ENCODE measurements at regions not wholly inside any gene's neighbourhood (a gene's known extent, or its start where the extent isn't known, plus 50 kb on each side); places are given as distances from the start of the nearest gene placed in this dataset.

- Histone ChIP-seq H3K4me1 (peaks cover 9% of the 10 kb centered on the region), H3K4me3 (no peak overlapping the region), H3K27ac (no peak overlapping the region), H3K9me3 (no peaks in the 10 kb centered on the region), H3K27me3 (no peaks in the 10 kb centered on the region), H3K36me3 (no peaks in the 10 kb centered on the region)
- ATAC-seq (no peak), DNase-seq (no peak)
- no peak for TF ChIP-seq CTCF (IDR thresholded peaks at IDR 0.05)
- intact Hi-C loops (cut with DNase I) = no loop called here
Observed at GRCh38 chr21:35223480-35224156, 174.5 kb upstream of the RUNX1 start.

DNA sequence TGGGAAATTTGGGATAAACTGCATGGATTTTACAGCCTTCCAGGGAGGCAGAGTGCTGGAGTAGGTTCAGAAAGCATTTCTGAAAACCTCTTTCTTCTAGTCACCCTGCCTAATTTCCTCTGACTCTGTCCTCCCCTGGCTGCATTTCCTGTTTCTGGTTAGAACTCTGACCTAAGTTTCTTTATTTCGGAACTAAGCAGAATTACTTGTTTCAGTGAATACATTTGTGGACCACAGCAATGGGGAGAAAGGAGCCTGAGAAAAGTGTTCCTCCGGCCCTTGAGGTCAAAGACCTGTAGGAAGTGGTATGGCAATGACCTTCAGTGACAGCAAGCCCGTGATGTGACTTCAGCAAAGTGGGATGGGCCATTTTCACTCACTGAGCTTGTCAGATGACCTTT, 173.4 kb upstream of the RUNX1 start:
- H3K4me1 ChIP-seq = peaks cover 9% of the 10 kb centered on the region
- H3K27me3 ChIP-seq = no peaks in the 10 kb centered on the region
- intact Hi-C loops (cut with DNase I) = no loop called here
- DNase-seq = no peak
- ATAC-seq = peak; percentile 13
- no peak overlapping the region for H3K4me3 ChIP-seq
- H3K9me3 ChIP-seq = no peaks in the 10 kb centered on the region
- no peak overlapping the region for H3K27ac ChIP-seq
- H3K36me3 ChIP-seq = no peaks in the 10 kb centered on the region
- no peak for TF ChIP-seq CTCF (IDR thresholded peaks at IDR 0.05)

DNA sequence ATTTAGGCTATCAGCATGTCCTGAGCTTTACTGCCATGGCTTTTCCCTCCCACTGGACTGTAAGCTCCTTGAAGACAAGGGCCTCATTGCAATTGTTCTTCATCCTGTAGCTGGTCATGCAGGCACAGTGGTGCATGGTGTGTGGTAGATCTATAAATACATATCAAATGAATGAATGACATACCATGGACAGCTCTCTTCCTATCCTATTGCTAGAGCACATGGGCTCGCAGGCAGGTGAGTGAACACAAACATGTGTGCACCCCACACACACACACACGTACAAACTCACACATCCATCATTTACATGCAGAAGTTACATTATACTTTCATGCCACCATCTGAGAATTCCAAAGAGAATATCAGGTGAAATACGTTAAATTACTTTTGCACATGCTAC, 172.9 kb upstream of the RUNX1 start:
- H3K4me3 ChIP-seq = no peak overlapping the region
- H3K9me3 ChIP-seq = no peaks in the 10 kb centered on the region
- H3K27me3 ChIP-seq = no peaks in the 10 kb centered on the region
- TF ChIP-seq CTCF (IDR thresholded peaks at IDR 0.05) = no peak
- ATAC-seq (no peak), DNase-seq (no peak)
- H3K27ac ChIP-seq = no peak overlapping the region
- peaks cover 9% of the 10 kb centered on the region for H3K4me1 ChIP-seq
- intact Hi-C loops (cut with DNase I) = no loop called here
- H3K36me3 ChIP-seq = no peaks in the 10 kb centered on the region

- no peak overlapping the region for H3K4me3 ChIP-seq
- H3K4me1 ChIP-seq = peaks cover 9% of the 10 kb centered on the region
- no peak for TF ChIP-seq CTCF (IDR thresholded peaks at IDR 0.05)
- no peaks in the 10 kb centered on the region for H3K27me3 ChIP-seq
- H3K9me3 ChIP-seq = no peaks in the 10 kb centered on the region
- no peak overlapping the region for H3K27ac ChIP-seq
- H3K36me3 ChIP-seq = no peaks in the 10 kb centered on the region
- DNase-seq (no peak), ATAC-seq (no peak)
- intact Hi-C loops (cut with DNase I) = no loop called here
Observed at GRCh38 chr21:35220301-35220700, 171.2 kb upstream of the RUNX1 start.

- DNase-seq (no peak), ATAC-seq (no peak)
- H3K4me1 ChIP-seq = peaks cover 9% of the 10 kb centered on the region
- H3K27ac ChIP-seq = no peak overlapping the region
- intact Hi-C loops (cut with DNase I) = no loop called here
- H3K36me3 ChIP-seq = no peaks in the 10 kb centered on the region
- H3K27me3 ChIP-seq = no peaks in the 10 kb centered on the region
- no peaks in the 10 kb centered on the region for H3K9me3 ChIP-seq
- no peak for TF ChIP-seq CTCF (IDR thresholded peaks at IDR 0.05)
- no peak overlapping the region for H3K4me3 ChIP-seq
Observed at GRCh38 chr21:35219719-35220118, 170.6 kb upstream of the RUNX1 start.

DNA sequence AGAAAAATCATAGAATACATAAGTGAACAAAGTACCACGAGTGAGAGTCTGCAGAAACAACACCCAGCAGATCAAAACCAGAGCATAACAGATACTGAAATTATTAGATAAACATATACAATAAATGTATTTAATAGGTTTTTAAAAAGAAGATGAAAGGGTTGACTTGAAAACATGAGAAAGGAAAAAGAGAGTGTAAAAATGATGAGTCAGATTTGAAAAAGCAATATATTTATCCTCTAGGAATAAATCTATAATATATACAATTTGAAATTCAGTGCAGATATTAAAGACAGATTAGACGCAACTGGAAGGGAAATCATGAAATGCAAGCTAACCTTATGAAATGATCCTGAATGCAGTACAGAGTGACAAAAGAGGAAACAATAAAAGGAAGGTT, 170.2 kb upstream of the RUNX1 start:
- Histone ChIP-seq H3K27ac (no peak overlapping the region), H3K4me1 (peaks cover 9% of the 10 kb centered on the region), H3K4me3 (no peak overlapping the region), H3K27me3 (no peaks in the 10 kb centered on the region), H3K9me3 (no peaks in the 10 kb centered on the region), H3K36me3 (no peaks in the 10 kb centered on the region)
- no peak for TF ChIP-seq CTCF (IDR thresholded peaks at IDR 0.05)
- intact Hi-C loops (cut with DNase I) = no loop called here
- no peak for DNase-seq
- ATAC-seq = no peak

Measured in upper lobe of right lung (tissue), 1 donor.